ENCODE measurements at regions not wholly inside any gene's neighbourhood (a gene's known extent, or its start where the extent isn't known, plus 50 kb on each side); places are given as distances from the start of the nearest gene placed in this dataset.
A peak's percentile ranks its signal among the peaks of the same experiment; 100 is the strongest.
"Not testable (repeated sequence)": the region's sequence is repeated elsewhere in the genome, so short reads cannot be mapped to it uniquely, and the experiment has no call there.

GRCh38 chr16:87160234-87160636, 157.0 kb downstream of the C16orf95 start (continued):
- TF ChIP-seq ZBTB49 (tag by site-specific recombination; IDR thresholded peaks at IDR 0.05; ENCODE audit: low read depth) (no peak), SCRT2 (tag by site-specific recombination; IDR thresholded peaks at IDR 0.05) (no peak)

- TF ChIP-seq ZNF311 (tag by site-specific recombination; IDR thresholded peaks at IDR 0.05; ENCODE audit: borderline replicate concordance) = no peak
- no peak for TF ChIP-seq ZNF112 (tag by site-specific recombination; IDR thresholded peaks at IDR 0.05)
- no peak for TF ChIP-seq KLF17 (tag by site-specific recombination; IDR thresholded peaks at IDR 0.05)
- ChIA-PET CTCF (no interaction called here), POLR2A (no interaction called here)
- no peaks in the 10 kb centered on the region for H3K4me1 ChIP-seq (ENCODE audit: control insufficient read depth, insufficient read depth, low read length)
- no peak overlapping the region for H3K27ac ChIP-seq (ENCODE audit: extremely low read depth, low read depth, low read length)
- H3K4me3 ChIP-seq (ENCODE audit: low read depth, low read length) = no peak overlapping the region
- H3K9me3 ChIP-seq (ENCODE audit: control insufficient read depth, insufficient read depth, low read depth, low read length) = no peaks in the 10 kb centered on the region
- H3K36me3 ChIP-seq (ENCODE audit: control insufficient read depth in 2 of 2, insufficient read depth in 1 of 2, low read length in 2 of 2) = no peaks in the 10 kb centered on the region
Measured at GRCh38 chr16:87160701-87161337, 156.4 kb downstream of the C16orf95 start.

- H3K4me1 ChIP-seq (ENCODE audit: control insufficient read depth, insufficient read depth, low read length); H3K9me3 ChIP-seq (ENCODE audit: control insufficient read depth, insufficient read depth, low read depth, low read length); H3K36me3 ChIP-seq (ENCODE audit: control insufficient read depth in 2 of 2, insufficient read depth in 1 of 2, low read length in 2 of 2); POLR2A ChIA-PET; H3K27ac ChIP-seq (ENCODE audit: extremely low read depth, low read depth, low read length); H3K4me3 ChIP-seq (ENCODE audit: low read depth, low read length); CTCF ChIA-PET: not testable (repeated sequence)
- peak; percentile 42; the same call in 1 of the 2 replicates for TF ChIP-seq ZNF768 (tag by site-specific recombination; IDR thresholded peaks at IDR 0.05)
Measured at GRCh38 chr16:87161410-87161809, 155.8 kb downstream of the C16orf95 start.

GRCh38 chr16:87161822-87162676, 155.1 kb downstream of the C16orf95 start:
- ChIA-PET POLR2A (no interaction called here), CTCF (no interaction called here)
- TF ChIP-seq AEBP2 (tag by site-specific recombination; IDR thresholded peaks at IDR 0.05; ENCODE audit: borderline replicate concordance) (no peak), ZNF132 (tag by site-specific recombination; IDR thresholded peaks at IDR 0.05; ENCODE audit: borderline replicate concordance) (no peak), KLF9 (tag by site-specific recombination; IDR thresholded peaks at IDR 0.05; ENCODE audit: low read depth) (no peak), ZNF366 (tag by site-specific recombination; conservative IDR thresholded peaks at IDR 0.05) (no peak), PRDM1 (tag by site-specific recombination; IDR thresholded peaks at IDR 0.05) (no peak), YY2 (tag by site-specific recombination; IDR thresholded peaks at IDR 0.05) (no peak), ZNF138 (tag by site-specific recombination; IDR thresholded peaks at IDR 0.05; ENCODE audit: borderline replicate concordance) (no peak), ZNF768 (tag by site-specific recombination; IDR thresholded peaks at IDR 0.05) (no peak), ZNF426 (tag by site-specific recombination; IDR thresholded peaks at IDR 0.05) (no peak), ZNF776 (tag by site-specific recombination; IDR thresholded peaks at IDR 0.05; ENCODE audit: borderline replicate concordance) (no peak), PBX3 (CRISPR knock-in tag; IDR thresholded peaks at IDR 0.05) (no peak), CTCF (tag by site-specific recombination; IDR thresholded peaks at IDR 0.05) (no peak)
- no peaks in the 10 kb centered on the region for H3K9me3 ChIP-seq (ENCODE audit: control insufficient read depth, insufficient read depth, low read depth, low read length)
- H3K27ac ChIP-seq (ENCODE audit: extremely low read depth, low read depth, low read length) = no peak overlapping the region
- no peaks in the 10 kb centered on the region for H3K36me3 ChIP-seq (ENCODE audit: control insufficient read depth in 2 of 2, insufficient read depth in 1 of 2, low read length in 2 of 2)
- H3K4me1 ChIP-seq (ENCODE audit: control insufficient read depth, insufficient read depth, low read length) = no peaks in the 10 kb centered on the region
- no peak overlapping the region for H3K4me3 ChIP-seq (ENCODE audit: low read depth, low read length)

GRCh38 chr16:87162799-87163198, 154.4 kb downstream of the C16orf95 start:
- H3K4me3 ChIP-seq (ENCODE audit: low read depth, low read length); POLR2A ChIA-PET; H3K4me1 ChIP-seq (ENCODE audit: control insufficient read depth, insufficient read depth, low read length); H3K36me3 ChIP-seq (ENCODE audit: control insufficient read depth in 2 of 2, insufficient read depth in 1 of 2, low read length in 2 of 2); H3K9me3 ChIP-seq (ENCODE audit: control insufficient read depth, insufficient read depth, low read depth, low read length); CTCF ChIA-PET; H3K27ac ChIP-seq (ENCODE audit: extremely low read depth, low read depth, low read length): not testable (repeated sequence)
